ENCODE measurements at regions not wholly inside any gene's neighbourhood (a gene's known extent, or its start where the extent isn't known, plus 50 kb on each side); places are given as distances from the start of the nearest gene placed in this dataset.

GRCh38 chr7:22649686-22650085 lies 77.3 kb upstream of the IL6 start:
- Mint-ChIP-seq H3K9me3 (ENCODE audit: unreplicated experiment) (peaks cover 55% of the 10 kb centered on the region), H3K27ac (ENCODE audit: unreplicated experiment) (no peak overlapping the region), H3K36me3 (ENCODE audit: insufficient read depth, unreplicated experiment) (peaks cover 6% of the 10 kb centered on the region), H3K4me1 (ENCODE audit: low read depth, unreplicated experiment) (no peaks in the 10 kb centered on the region), H3K27me3 (ENCODE audit: insufficient read depth, unreplicated experiment) (no peaks in the 10 kb centered on the region), H3K4me3 (ENCODE audit: unreplicated experiment) (no peak overlapping the region)
- ChIA-PET POLR2A (no interaction called here), CTCF (no interaction called here)
- no peaks in the 10 kb centered on the region for H3K27me3 ChIP-seq (replicated peaks; ENCODE audit: control insufficient read depth, insufficient read depth, low read length)
- no peak overlapping the region for H3K4me3 ChIP-seq (ENCODE audit: low read depth, low read length)
- H3K9me3 ChIP-seq = peaks cover 28% of the 10 kb centered on the region; the same call in 1 of the 2 replicates
- no peak for TF ChIP-seq CTCF (IDR thresholded peaks at IDR 0.05; ENCODE audit: insufficient read depth in 1 of 2, low read depth in 1 of 2, low read length in 1 of 2, severe bottlenecking in 1 of 2, unreplicated experiment in 1 of 2)
- H3K36me3 ChIP-seq (ENCODE audit: control insufficient read depth, insufficient read depth, low read length) = no peaks in the 10 kb centered on the region
- BruUV-seq (replicated peaks) = no TSS peak
- DNase-seq = no peak
- H3K4me1 ChIP-seq = peaks cover 2% of the 10 kb centered on the region
- intact Hi-C loops (cut with micrococcal nuclease; ENCODE audit: unreplicated experiment) = no loop called here

- no TSS peak for BruUV-seq (replicated peaks)
- H3K4me3 ChIP-seq (ENCODE audit: low read depth, low read length) = no peak overlapping the region
- H3K4me1 ChIP-seq = no peaks in the 10 kb centered on the region; the same call in none of the 2 replicates
- H3K27me3 Mint-ChIP-seq (ENCODE audit: insufficient read depth, unreplicated experiment) = no peaks in the 10 kb centered on the region
- H3K9me3 Mint-ChIP-seq (ENCODE audit: unreplicated experiment) = peaks cover 75% of the 10 kb centered on the region
- peaks cover 28% of the 10 kb centered on the region for H3K9me3 ChIP-seq
- POLR2A ChIA-PET = no interaction called here
- peaks cover 6% of the 10 kb centered on the region for H3K36me3 Mint-ChIP-seq (ENCODE audit: insufficient read depth, unreplicated experiment)
- no peak overlapping the region for H3K4me3 Mint-ChIP-seq (ENCODE audit: unreplicated experiment)
- H3K4me1 Mint-ChIP-seq (ENCODE audit: low read depth, unreplicated experiment) = no peaks in the 10 kb centered on the region
- CTCF ChIA-PET = no interaction called here
- TF ChIP-seq CTCF (IDR thresholded peaks at IDR 0.05; ENCODE audit: insufficient read depth in 1 of 2, low read depth in 1 of 2, low read length in 1 of 2, severe bottlenecking in 1 of 2, unreplicated experiment in 1 of 2) = no peak
- intact Hi-C loops (cut with micrococcal nuclease; ENCODE audit: unreplicated experiment) = no loop called here
- H3K27me3 ChIP-seq (replicated peaks; ENCODE audit: control insufficient read depth, insufficient read depth, low read length) = no peaks in the 10 kb centered on the region
- no peaks in the 10 kb centered on the region for H3K36me3 ChIP-seq (ENCODE audit: control insufficient read depth, insufficient read depth, low read length)
- DNase-seq = no peak
- no peak overlapping the region for H3K27ac Mint-ChIP-seq (ENCODE audit: unreplicated experiment)
Observed at GRCh38 chr7:22647451-22648257, 79.3 kb upstream of the IL6 start.

GRCh38 chr7:22645418-22646181 lies 81.4 kb upstream of the IL6 start:
- no peaks in the 10 kb centered on the region; the same call in 1 of the 2 replicates for H3K4me1 ChIP-seq
- no peaks in the 10 kb centered on the region for H3K27me3 Mint-ChIP-seq (ENCODE audit: insufficient read depth, unreplicated experiment)
- peaks cover 6% of the 10 kb centered on the region for H3K36me3 Mint-ChIP-seq (ENCODE audit: insufficient read depth, unreplicated experiment)
- no peaks in the 10 kb centered on the region for H3K27me3 ChIP-seq (replicated peaks; ENCODE audit: control insufficient read depth, insufficient read depth, low read length)
- no peak for TF ChIP-seq CTCF (IDR thresholded peaks at IDR 0.05; ENCODE audit: insufficient read depth in 1 of 2, low read depth in 1 of 2, low read length in 1 of 2, severe bottlenecking in 1 of 2, unreplicated experiment in 1 of 2)
- no peak overlapping the region for H3K4me3 ChIP-seq (ENCODE audit: low read depth, low read length)
- CTCF ChIA-PET = interaction anchor here (0.9 kb wide), 1 partner anchor 15 kb away, joined by 3 read pairs; no protein-coding TSS in a partner anchor
- no peaks in the 10 kb centered on the region for H3K4me1 Mint-ChIP-seq (ENCODE audit: low read depth, unreplicated experiment)
- peaks cover 40% of the 10 kb centered on the region for H3K9me3 ChIP-seq
- BruUV-seq (replicated peaks) = no TSS peak
- POLR2A ChIA-PET = interaction anchor here (0.6 kb wide), 1 partner anchor 90 kb away, joined by 4 read pairs; no protein-coding TSS in a partner anchor
- no peaks in the 10 kb centered on the region for H3K36me3 ChIP-seq (ENCODE audit: control insufficient read depth, insufficient read depth, low read length)
- H3K4me3 Mint-ChIP-seq (ENCODE audit: unreplicated experiment) = no peak overlapping the region
- intact Hi-C loops (cut with micrococcal nuclease; ENCODE audit: unreplicated experiment) = no loop called here
- no peak overlapping the region for H3K27ac Mint-ChIP-seq (ENCODE audit: unreplicated experiment)
- H3K9me3 Mint-ChIP-seq (ENCODE audit: unreplicated experiment) = peaks cover 78% of the 10 kb centered on the region
- DNase-seq = no peak

Measured in Caco-2 (cell line).